Upper lobe of right lung (tissue), 1 donor: ENCODE measurements at regions not wholly inside any gene's neighbourhood (a gene's known extent, or its start where the extent isn't known, plus 50 kb on each side); places are given as distances from the start of the nearest gene placed in this dataset.

ENCODE experiments used
- ATAC-seq: fragments of 200-7000 bp; cut with Tn5 transposase; one replicate; pipeline ENCODE4 v1.9.1; 2020; ENCODE audit warnings: mild to moderate bottlenecking, moderate library complexity
- DNase-seq: peaks from one replicate; pipeline ENCODE4 v3.0.0-alpha.2; 2020
- H3K27ac ChIP-seq: fragments of 200-600 bp; one replicate; pipeline ENCODE4 v1.8.0; 2022
- H3K27me3 ChIP-seq: fragments of 200-600 bp; one replicate; pipeline ENCODE4 v1.8.0; 2022; ENCODE audit warnings: mild to moderate bottlenecking
- H3K36me3 ChIP-seq: fragments of 200-600 bp; one replicate; pipeline ENCODE4 v1.8.0; 2022
- H3K4me1 ChIP-seq: fragments of 200-600 bp; one replicate; pipeline ENCODE4 v1.8.0; 2022
- H3K4me3 ChIP-seq: fragments of 200-600 bp; one replicate; pipeline ENCODE4 v1.8.0; 2022; ENCODE audit warnings: mild to moderate bottlenecking
- H3K9me3 ChIP-seq: fragments of 200-600 bp; one replicate; pipeline ENCODE4 v1.8.0; 2022
- intact Hi-C: fragments of 100-400 bp; cut with DNase I; formaldehyde crosslinking; loops from one replicate; pipeline ENCODE4 v1.11.0; 2022
- TF ChIP-seq, protein P1 (sequence below): fragments of 200-600 bp; IDR thresholded peaks from one replicate; pipeline ENCODE4 v1.8.0; 2022; ENCODE audit warnings: antibody characterized with exemption
- donor health status: DM: no; HTN: yes; CAD: no; lungs with severe emphysema.

DNA sequence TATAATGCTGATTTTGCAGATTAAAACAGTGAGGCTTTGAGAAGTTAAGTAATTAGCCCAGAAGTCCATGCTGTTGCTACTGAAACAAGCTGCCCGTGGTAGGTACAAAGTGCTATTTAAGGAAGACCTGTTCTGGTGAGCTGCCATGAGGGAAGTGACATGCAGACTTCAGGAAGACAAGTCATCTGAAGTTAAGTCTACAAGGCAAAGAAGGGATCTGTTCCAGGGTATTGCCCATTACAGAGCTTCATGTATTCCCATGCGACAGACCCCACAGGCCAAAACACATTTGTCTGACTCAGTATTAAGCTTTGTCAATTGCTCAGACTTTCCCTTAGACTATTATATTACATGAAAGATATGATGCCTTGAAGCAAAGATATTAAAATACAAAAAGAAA lies 520.8 kb downstream of the FBXO15 start:
- ATAC-seq = no peak
- intact Hi-C loops = no loop called here
- H3K4me1 ChIP-seq = no peaks in the 10 kb centered on the region
- H3K27me3 ChIP-seq = no peaks in the 10 kb centered on the region
- no peaks in the 10 kb centered on the region for H3K9me3 ChIP-seq
- DNase-seq = no peak
- H3K36me3 ChIP-seq = no peaks in the 10 kb centered on the region
- no peak overlapping the region for H3K4me3 ChIP-seq
- TF ChIP-seq, protein P1, sequence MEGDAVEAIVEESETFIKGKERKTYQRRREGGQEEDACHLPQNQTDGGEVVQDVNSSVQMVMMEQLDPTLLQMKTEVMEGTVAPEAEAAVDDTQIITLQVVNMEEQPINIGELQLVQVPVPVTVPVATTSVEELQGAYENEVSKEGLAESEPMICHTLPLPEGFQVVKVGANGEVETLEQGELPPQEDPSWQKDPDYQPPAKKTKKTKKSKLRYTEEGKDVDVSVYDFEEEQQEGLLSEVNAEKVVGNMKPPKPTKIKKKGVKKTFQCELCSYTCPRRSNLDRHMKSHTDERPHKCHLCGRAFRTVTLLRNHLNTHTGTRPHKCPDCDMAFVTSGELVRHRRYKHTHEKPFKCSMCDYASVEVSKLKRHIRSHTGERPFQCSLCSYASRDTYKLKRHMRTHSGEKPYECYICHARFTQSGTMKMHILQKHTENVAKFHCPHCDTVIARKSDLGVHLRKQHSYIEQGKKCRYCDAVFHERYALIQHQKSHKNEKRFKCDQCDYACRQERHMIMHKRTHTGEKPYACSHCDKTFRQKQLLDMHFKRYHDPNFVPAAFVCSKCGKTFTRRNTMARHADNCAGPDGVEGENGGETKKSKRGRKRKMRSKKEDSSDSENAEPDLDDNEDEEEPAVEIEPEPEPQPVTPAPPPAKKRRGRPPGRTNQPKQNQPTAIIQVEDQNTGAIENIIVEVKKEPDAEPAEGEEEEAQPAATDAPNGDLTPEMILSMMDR = no peak
- no peak overlapping the region for H3K27ac ChIP-seq

DNA sequence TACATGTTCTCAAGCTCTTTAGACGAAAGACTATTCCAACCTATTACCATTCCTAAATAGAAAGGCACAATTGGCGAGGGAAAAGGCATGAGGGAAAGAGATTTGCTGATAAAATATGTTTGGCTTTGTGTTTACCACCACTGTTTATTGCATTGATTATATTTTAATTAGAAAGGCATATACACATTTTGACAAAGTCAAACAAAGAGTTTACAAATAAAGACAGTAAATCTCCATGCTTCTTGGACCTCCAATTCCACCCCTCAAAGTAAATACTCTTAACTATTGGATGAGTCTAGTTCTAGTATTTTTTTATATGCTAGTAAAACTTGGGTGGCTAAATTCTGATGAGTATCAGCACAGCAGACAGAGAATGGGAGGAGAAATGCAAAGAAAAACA lies 521.4 kb downstream of the FBXO15 start:
- Histone ChIP-seq H3K4me3 (no peak overlapping the region), H3K4me1 (no peaks in the 10 kb centered on the region), H3K36me3 (no peaks in the 10 kb centered on the region), H3K27me3 (no peaks in the 10 kb centered on the region), H3K9me3 (no peaks in the 10 kb centered on the region), H3K27ac (no peak overlapping the region)
- TF ChIP-seq, protein P1 = no peak
- DNase-seq (no peak), ATAC-seq (no peak)
- intact Hi-C loops = no loop called here

DNA sequence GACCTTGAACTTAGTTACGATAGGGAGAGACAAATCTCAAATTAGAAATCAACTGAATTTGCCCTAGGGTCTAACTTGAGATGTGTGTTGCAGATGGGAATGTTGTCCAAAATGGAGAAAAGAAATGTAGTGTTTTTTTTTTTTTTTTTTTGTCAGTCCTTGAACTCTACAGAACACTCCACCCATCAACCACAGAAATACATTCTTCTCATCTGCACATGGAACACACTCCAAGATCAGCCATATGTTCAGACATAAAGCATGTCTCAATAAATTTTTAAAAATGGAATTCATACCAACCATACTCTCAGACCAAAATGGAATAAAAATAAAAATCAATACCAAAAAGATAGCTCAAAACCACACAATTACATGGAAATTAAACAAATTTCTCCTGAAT lies 526.5 kb downstream of the FBXO15 start:
- no peak overlapping the region for H3K4me3 ChIP-seq
- intact Hi-C loops = no loop called here
- no peaks in the 10 kb centered on the region for H3K4me1 ChIP-seq
- H3K27ac ChIP-seq = no peak overlapping the region
- H3K27me3 ChIP-seq = no peaks in the 10 kb centered on the region
- DNase-seq = no peak
- TF ChIP-seq, protein P1 = no peak
- H3K36me3 ChIP-seq = no peaks in the 10 kb centered on the region
- no peak for ATAC-seq
- H3K9me3 ChIP-seq = no peaks in the 10 kb centered on the region

DNA sequence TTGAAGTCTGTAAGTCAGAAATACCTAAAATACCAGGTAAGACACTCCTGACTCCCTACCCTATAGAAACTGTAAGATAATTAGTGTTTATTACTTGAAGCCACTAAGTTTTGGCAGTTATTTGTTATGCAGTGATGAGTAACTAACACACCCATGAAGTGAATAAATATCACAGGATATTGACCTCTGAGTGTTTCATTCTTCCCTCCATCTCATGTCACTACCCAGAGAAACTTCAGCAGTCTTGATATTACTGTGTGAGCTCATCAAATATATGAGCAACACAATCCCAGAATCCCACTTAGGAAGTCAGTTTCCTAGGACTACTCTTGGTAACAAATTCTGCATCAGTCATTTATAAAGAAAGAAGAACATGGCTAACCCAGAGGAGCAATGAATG lies 529.7 kb downstream of the FBXO15 start:
- H3K27me3 ChIP-seq = no peaks in the 10 kb centered on the region
- TF ChIP-seq, protein P1 = no peak
- intact Hi-C loops = no loop called here
- H3K36me3 ChIP-seq = no peaks in the 10 kb centered on the region
- no peaks in the 10 kb centered on the region for H3K9me3 ChIP-seq
- H3K27ac ChIP-seq = no peak overlapping the region
- H3K4me1 ChIP-seq = no peaks in the 10 kb centered on the region
- H3K4me3 ChIP-seq = no peak overlapping the region
- DNase-seq (no peak), ATAC-seq (no peak)

DNA sequence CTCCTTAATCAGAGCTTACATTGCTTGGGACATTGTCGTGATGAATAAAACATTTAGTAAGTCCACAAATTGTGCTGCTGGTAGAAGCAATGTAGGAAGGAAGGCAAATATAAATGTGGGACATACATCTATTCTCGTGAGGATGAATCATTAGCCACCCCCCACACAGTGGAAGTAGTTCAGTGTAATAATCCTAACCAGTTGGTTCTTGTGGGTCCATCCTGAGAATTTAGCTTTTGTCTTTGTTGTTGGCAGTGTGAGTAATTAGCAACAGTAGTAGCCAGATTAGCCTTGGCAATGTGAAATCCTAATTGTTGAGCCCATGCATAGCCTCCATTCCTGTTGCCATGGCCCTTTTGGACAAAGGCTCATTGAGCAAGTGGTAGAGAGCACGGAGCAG lies 532.1 kb downstream of the FBXO15 start:
- Histone ChIP-seq H3K27ac (no peak overlapping the region), H3K27me3 (no peaks in the 10 kb centered on the region), H3K4me3 (no peak overlapping the region), H3K9me3 (no peaks in the 10 kb centered on the region), H3K4me1 (no peaks in the 10 kb centered on the region), H3K36me3 (no peaks in the 10 kb centered on the region)
- ATAC-seq (no peak), DNase-seq (no peak)
- TF ChIP-seq, protein P1 = no peak
- intact Hi-C loops = no loop called here

DNA sequence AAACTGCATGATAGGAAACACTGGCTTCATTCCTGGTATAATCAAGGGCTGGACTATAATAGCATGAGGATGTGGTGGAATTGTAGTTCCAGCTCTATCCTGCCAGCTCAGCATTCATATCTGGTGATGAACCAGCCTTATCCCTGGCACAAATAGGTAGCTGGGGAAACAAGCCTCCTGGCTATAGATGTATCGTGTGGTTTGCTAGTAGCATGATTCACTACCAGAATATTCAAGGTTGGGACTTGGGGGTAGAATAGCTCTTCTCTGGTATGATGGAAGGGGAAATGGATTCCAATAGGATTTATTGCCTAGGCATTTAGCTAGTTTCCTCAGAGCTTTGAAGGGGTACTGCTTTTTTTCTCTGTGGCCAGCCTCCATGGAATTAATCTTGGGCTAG lies 532.8 kb downstream of the FBXO15 start:
- H3K4me3 ChIP-seq = no peak overlapping the region
- H3K4me1 ChIP-seq = no peaks in the 10 kb centered on the region
- H3K9me3 ChIP-seq = no peaks in the 10 kb centered on the region
- intact Hi-C loops = no loop called here
- TF ChIP-seq, protein P1 = no peak
- H3K27me3 ChIP-seq = no peaks in the 10 kb centered on the region
- DNase-seq (no peak), ATAC-seq (no peak)
- no peaks in the 10 kb centered on the region for H3K36me3 ChIP-seq
- no peak overlapping the region for H3K27ac ChIP-seq
